IMR-90 (cell line): ENCODE measurements at regions not wholly inside any gene's neighbourhood (a gene's known extent, or its start where the extent isn't known, plus 50 kb on each side); places are given as distances from the start of the nearest gene placed in this dataset.

Experiments
- ATAC-seq: fragments of 200-7000 bp; cut with Tn5 transposase; 2 replicates; pipeline ENCODE4 v1.9.1; 2020; ENCODE audit warnings: low read depth, mild to moderate bottlenecking, moderate library complexity
- BruUV-seq: library from RNA; stranded (reverse); fragments of 400-500 nt; replicated peaks from 2 replicates; lab custom pipeline; 2021; lab: Mats Ljungman, UMichigan
- CTCF ChIA-PET: fragments of 300-600 bp; formaldehyde crosslinking; extraction: SDS; loops from one replicate; lab custom pipeline; 2021; ENCODE audit warnings: antibody characterized with exemption; lab: Yijun Ruan, JAX
- POLR2A ChIA-PET: fragments of 300-600 bp; sonication (Branson Sonifier 250); formaldehyde crosslinking; loops from one replicate; lab custom pipeline; 2022; ENCODE audit warnings: antibody characterized with exemption; ENCODE audit not compliant: unreplicated experiment; lab: Charles Lee
- DNase-seq: peaks from one replicate; pipeline ENCODE4 v3.0.0; 2013
- H2AFZ ChIP-seq: replicated peaks from 2 replicates; pipeline ENCODE3; 2013; ENCODE audit warnings: low read length, mild to moderate bottlenecking; ENCODE audit not compliant: poor library complexity
- H2AK5ac ChIP-seq: 2 replicates; pipeline ENCODE4 v1.6.1; 2013; ENCODE audit warnings: low read depth, low read length, inconsistent platforms
- H2AK9ac ChIP-seq: replicated peaks from 2 replicates; pipeline ENCODE3; 2013; ENCODE audit warnings: mild to moderate bottlenecking, low read depth, low read length, moderate library complexity; ENCODE audit not compliant: poor library complexity
- H2BK120ac ChIP-seq: 2 replicates; pipeline ENCODE4 v1.6.1; 2013; ENCODE audit warnings: low read depth, low read length, inconsistent platforms
- H2BK15ac ChIP-seq: 3 replicates; pipeline ENCODE4 v1.6.1; 2013; ENCODE audit warnings: low read depth, low read length, inconsistent platforms
- H2BK20ac ChIP-seq: 2 replicates; pipeline ENCODE4 v1.6.1; 2013; ENCODE audit warnings: low read depth, mild to moderate bottlenecking, inconsistent platforms, low read length, moderate library complexity
- H2BK5ac ChIP-seq: 2 replicates; pipeline ENCODE4 v1.6.1; 2013; ENCODE audit warnings: mild to moderate bottlenecking, low read depth, low read length, inconsistent platforms; ENCODE audit not compliant: poor library complexity, severe bottlenecking
- H3K14ac ChIP-seq: replicated peaks from 2 replicates; pipeline ENCODE4 v1.6.1; 2013; ENCODE audit warnings: low read depth, low read length, inconsistent platforms
- H3K18ac ChIP-seq: 2 replicates; pipeline ENCODE4 v1.6.1; 2013; ENCODE audit warnings: low read depth, low read length, control low read depth
- H3K23ac ChIP-seq: 2 replicates; pipeline ENCODE4 v1.6.1; 2013; ENCODE audit warnings: low read depth, low read length, inconsistent platforms
- H3K27ac ChIP-seq: 2 replicates; pipeline ENCODE4 v1.5.1; 2013; ENCODE audit warnings: mild to moderate bottlenecking, control low read depth, low read length; ENCODE audit not compliant: insufficient read depth
- H3K27me3 ChIP-seq: 2 replicates; pipeline ENCODE4 v1.6.1; 2013; ENCODE audit warnings: low read length; ENCODE audit not compliant: control insufficient read depth, insufficient read depth
- H3K36me3 ChIP-seq: 2 replicates; pipeline ENCODE4 v1.6.1; 2013; ENCODE audit warnings: low read length, mixed read lengths; ENCODE audit not compliant: control insufficient read depth, insufficient read depth
- H3K4ac ChIP-seq: 2 replicates; pipeline ENCODE4 v1.6.1; 2013; ENCODE audit warnings: low read depth, low read length, inconsistent platforms
- H3K4me1 ChIP-seq: 2 replicates; pipeline ENCODE4 v1.6.1; 2013; ENCODE audit warnings: low read length, mixed read lengths; ENCODE audit not compliant: control insufficient read depth, insufficient read depth
- H3K4me2 ChIP-seq: 2 replicates; pipeline ENCODE4 v1.6.1; 2013; ENCODE audit warnings: low read depth, mild to moderate bottlenecking, control low read depth, low read length, moderate library complexity
- H3K4me3 ChIP-seq: 2 replicates; pipeline ENCODE4 v1.5.1; 2013; ENCODE audit warnings: low read depth, mild to moderate bottlenecking, control low read depth, low read length, moderate library complexity; ENCODE audit not compliant: insufficient read depth
- H3K56ac ChIP-seq: 2 replicates; pipeline ENCODE4 v1.6.1; 2013; ENCODE audit warnings: low read length, inconsistent platforms; ENCODE audit not compliant: insufficient read depth; ENCODE audit errors: extremely low read depth
- H3K79me1 ChIP-seq, 2 experiments: 2 replicates each; pipeline ENCODE4 v1.6.1; 2013; ENCODE audit warnings: low read length in 2 of 2, inconsistent platforms in 1 of 2, low read depth in 1 of 2
- H3K9ac ChIP-seq: 2 replicates; pipeline ENCODE4 v1.6.1; 2013; ENCODE audit warnings: low read depth, low read length, control low read depth
- H3K9me1 ChIP-seq: 2 replicates; pipeline ENCODE4 v1.6.1; 2013; ENCODE audit warnings: low read length, inconsistent platforms; ENCODE audit not compliant: insufficient read depth
- H3K9me3 ChIP-seq: 2 replicates; pipeline ENCODE4 v1.6.1; 2013; ENCODE audit warnings: low read length; ENCODE audit not compliant: control insufficient read depth, insufficient read depth
- H4K20me1 ChIP-seq: 2 replicates; pipeline ENCODE4 v1.6.1; 2013; ENCODE audit warnings: low read length, inconsistent platforms; ENCODE audit not compliant: insufficient read depth
- H4K5ac ChIP-seq: 2 replicates; pipeline ENCODE4 v1.6.1; 2013; ENCODE audit warnings: mild to moderate bottlenecking, low read depth, low read length, control low read depth
- H4K8ac ChIP-seq, 2 experiments: 2 replicates each; pipeline ENCODE4 v1.6.1; 2013; ENCODE audit warnings: low read depth in 2 of 2, low read length in 2 of 2, control low read depth in 1 of 2, inconsistent platforms in 1 of 2
- H4K91ac ChIP-seq: 2 replicates; pipeline ENCODE4 v1.6.1; 2013; ENCODE audit warnings: low read depth, low read length, inconsistent platforms; ENCODE audit not compliant: insufficient read depth
- BHLHE40 ChIP-seq: fragments of 150-350 bp; IDR thresholded peaks from 2 replicates; pipeline ENCODE4 v1.6.1; 2016; ENCODE audit warnings: mild to moderate bottlenecking, low read depth, low read length
- CHD1 ChIP-seq: IDR thresholded peaks from 2 replicates; pipeline ENCODE4 v1.6.1; 2012; ENCODE audit warnings: low read depth, low read length, improper control_type of control experiment
- POLR2A ChIP-seq: IDR thresholded peaks from 2 replicates; pipeline ENCODE4 v1.6.1; 2012; ENCODE audit warnings: mild to moderate bottlenecking, low read depth, low read length
- RAD21 ChIP-seq: IDR thresholded peaks from 2 replicates; pipeline ENCODE4 v1.6.1; 2012; ENCODE audit warnings: low read length, improper control_type of control experiment
- WGBS, 2 experiments: methylation state at CpG; one replicate each; pipeline versions ENCODE4 v1.1.5 to v1.1.7; 2013; ENCODE audit warnings: missing lambda C conversion rate in 2 of 2; ENCODE audit not compliant: insufficient read length in 1 of 2; ENCODE audit errors: extremely low coverage in 2 of 2; 5-methylcytosine and 5-hydroxymethylcytosine counted together
- dilution Hi-C: fragments of 300-500 bp; cut with HindIII; formaldehyde crosslinking; loops from one replicate; pipeline ENCODE4 v1.14.3; 2018; ENCODE audit warnings: low sequenced_read_pairs; ENCODE audit not compliant: unreplicated experiment
- in situ Hi-C: fragments of 300-500 bp; cut with MboI; formaldehyde crosslinking; loops from 3 replicates; pipeline ENCODE4 v1.14.3; 2019; ENCODE audit warnings: low sequenced_read_pairs, inconsistent platforms, mixed read lengths
- intact Hi-C: fragments of 100-400 bp; cut with micrococcal nuclease; formaldehyde crosslinking; loops from 2 replicates; pipeline ENCODE4 v1.10.0; 2022
- TF ChIP-seq, protein P1 (sequence below): fragments of 150-350 bp; IDR thresholded peaks from 2 replicates; pipeline ENCODE4 v1.6.1; 2017; ENCODE audit warnings: mild to moderate bottlenecking, antibody characterized with exemption, low read length, low read depth

DNA sequence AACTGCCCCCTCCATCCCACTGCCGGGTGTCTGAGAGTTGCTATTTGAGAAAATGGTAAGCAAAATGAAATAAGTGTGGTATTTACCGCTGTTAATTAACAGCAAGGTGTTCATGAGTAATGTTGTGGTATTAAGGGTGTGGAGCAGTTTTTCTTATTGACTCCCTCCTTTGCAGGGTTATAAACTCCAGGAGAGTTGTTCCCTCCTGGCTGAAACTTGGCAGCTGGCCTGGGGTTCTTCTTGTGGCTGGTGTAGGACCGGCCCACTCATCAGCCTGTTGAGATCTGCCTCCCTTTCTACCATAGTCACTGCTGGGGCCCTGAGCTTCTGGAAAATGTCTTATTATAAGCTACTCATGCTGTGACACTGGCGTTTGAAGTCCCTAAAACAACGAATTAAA is 128.6 kb downstream of the SOX9 start:
- Histone ChIP-seq H4K5ac (no peak overlapping the region), H3K4me2 (no peak overlapping the region), H3K18ac (no peak overlapping the region), H3K4me1 (no peaks in the 10 kb centered on the region; the same call in 1 of the 2 replicates), H3K9me3 (no peaks in the 10 kb centered on the region), H3K14ac (no peak overlapping the region), H3K56ac (no peak overlapping the region), H2BK15ac (no peak overlapping the region), H3K9me1 (no peaks in the 10 kb centered on the region), H3K27me3 (peaks cover 5% of the 10 kb centered on the region), H2BK20ac (no peak overlapping the region), H3K23ac (no peak overlapping the region), H4K91ac (no peak overlapping the region), H4K8ac (no peak overlapping the region), H2BK120ac (no peak overlapping the region), H2AK5ac (no peak overlapping the region), H4K20me1 (no peaks in the 10 kb centered on the region), H3K4ac (no peak overlapping the region), H2BK5ac (no peak overlapping the region), H3K79me1 (no peaks in the 10 kb centered on the region), H2AFZ (no peak overlapping the region), H3K4me3 (no peak overlapping the region), H2AK9ac (no peak overlapping the region), H3K27ac (no peak overlapping the region), H3K36me3 (no peaks in the 10 kb centered on the region), H3K9ac (no peak overlapping the region)
- in situ Hi-C loops (no loop called here), intact Hi-C loops (no loop called here), dilution Hi-C loops (no loop called here)
- no TSS peak for BruUV-seq
- no CpG with 5 or more reads among the region's 5 CpGs for WGBS, 2 experiments
- ATAC-seq (no peak), DNase-seq (no peak)
- TF ChIP-seq, protein P1, sequence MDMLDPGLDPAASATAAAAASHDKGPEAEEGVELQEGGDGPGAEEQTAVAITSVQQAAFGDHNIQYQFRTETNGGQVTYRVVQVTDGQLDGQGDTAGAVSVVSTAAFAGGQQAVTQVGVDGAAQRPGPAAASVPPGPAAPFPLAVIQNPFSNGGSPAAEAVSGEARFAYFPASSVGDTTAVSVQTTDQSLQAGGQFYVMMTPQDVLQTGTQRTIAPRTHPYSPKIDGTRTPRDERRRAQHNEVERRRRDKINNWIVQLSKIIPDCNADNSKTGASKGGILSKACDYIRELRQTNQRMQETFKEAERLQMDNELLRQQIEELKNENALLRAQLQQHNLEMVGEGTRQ: no peak
- TF ChIP-seq POLR2A (no peak), CHD1 (no peak), RAD21 (no peak), BHLHE40 (no peak)
- ChIA-PET POLR2A (no interaction called here), CTCF (no interaction called here)
